SU-DHL-6 (cell line): ENCODE measurements at regions not wholly inside any gene's neighbourhood (a gene's known extent, or its start where the extent isn't known, plus 50 kb on each side); places are given as distances from the start of the nearest gene placed in this dataset.

ENCODE experiments used
- H2AFZ ChIP-seq: fragments of 200-600 bp; sonication (generic); 2 replicates; pipeline ENCODE4 v1.6.1; 2014; ENCODE audit warnings: low read depth, mild to moderate bottlenecking, moderate library complexity, mixed read lengths, antibody characterized with exemption, low read length; ENCODE audit not compliant: severe bottlenecking
- H3F3A ChIP-seq: fragments of 200-600 bp; shearing (Covaris generic); 2 replicates; pipeline ENCODE4 v1.6.0; 2016; ENCODE audit warnings: antibody characterized with exemption, mild to moderate bottlenecking; ENCODE audit not compliant: insufficient read depth
- H3K27ac ChIP-seq: fragments of 200-600 bp; sonication (generic); 2 replicates; pipeline ENCODE4 v1.5.1; 2016; ENCODE audit warnings: low read depth, mild to moderate bottlenecking, low read length, moderate library complexity, mixed read lengths
- H3K27me3 ChIP-seq: fragments of 200-600 bp; sonication (generic), shearing (Covaris generic); 2 replicates; pipeline ENCODE4 v1.6.0; 2014; ENCODE audit warnings: mild to moderate bottlenecking, low read length
- H3K36me3 ChIP-seq: fragments of 200-600 bp; sonication (generic); 2 replicates; pipeline ENCODE4 v1.6.1; 2014; ENCODE audit warnings: mild to moderate bottlenecking, low read length, mixed read lengths
- H3K4me2 ChIP-seq: fragments of 300-600, 200-600 bp; shearing (Covaris generic), sonication (generic); 2 replicates; pipeline ENCODE4 v1.6.0; 2014; ENCODE audit warnings: low read length, low read depth, mild to moderate bottlenecking; ENCODE audit not compliant: poor library complexity, severe bottlenecking
- H3K4me3 ChIP-seq: fragments of 200-600 bp; sonication (generic); 2 replicates; pipeline ENCODE4 v1.5.1; 2014; ENCODE audit warnings: antibody characterized with exemption, low read length, mild to moderate bottlenecking, mixed read lengths; ENCODE audit not compliant: insufficient read depth, poor library complexity, severe bottlenecking
- H3K79me2 ChIP-seq: fragments of 200-600 bp; sonication (generic); 2 replicates; pipeline ENCODE4 v1.6.1; 2014; ENCODE audit warnings: mild to moderate bottlenecking, low read length, moderate library complexity; ENCODE audit not compliant: insufficient read depth
- H3K9ac ChIP-seq: fragments of 200-600 bp; sonication (generic); 2 replicates; pipeline ENCODE4 v1.7.0; 2014; ENCODE audit warnings: mild to moderate bottlenecking, low read length
- H3K9me2 ChIP-seq: fragments of 200-600 bp; sonication (generic); replicated peaks from 2 replicates; pipeline ENCODE4 v1.6.1; 2014; ENCODE audit warnings: low read length; ENCODE audit not compliant: insufficient read depth
- H3K9me3 ChIP-seq: fragments of 200-600 bp; sonication (generic); 2 replicates; pipeline ENCODE4 v1.6.1; 2014; ENCODE audit warnings: low read length, mixed read lengths; ENCODE audit not compliant: insufficient read depth
- H4K20me1 ChIP-seq: fragments of 200-600 bp; sonication (generic); 2 replicates; pipeline ENCODE4 v1.6.1; 2014; ENCODE audit warnings: low read depth, mild to moderate bottlenecking, antibody characterized with exemption, low read length, moderate library complexity, mixed read lengths
- CTCF ChIP-seq: fragments of 200-600 bp; sonication (generic); IDR thresholded peaks from one replicate; pipeline ENCODE4 v1.5.1; 2017; ENCODE audit warnings: antibody characterized with exemption, mild to moderate bottlenecking, low read length, moderate library complexity; ENCODE audit not compliant: insufficient read depth, poor library complexity, severe bottlenecking
- EZH2phosphoT487 ChIP-seq: fragments of 200-600 bp; sonication (generic), shearing (Covaris generic); conservative IDR thresholded peaks from 2 replicates; pipeline ENCODE4 v1.6.1; 2018; ENCODE audit warnings: mild to moderate bottlenecking, antibody characterized with exemption, low read length, moderate library complexity, mixed read lengths

- H3K4me3 ChIP-seq, result no peak overlapping the region
- TF ChIP-seq EZH2phosphoT487, result no peak
- no peak for TF ChIP-seq CTCF
- no peak overlapping the region for H2AFZ ChIP-seq
- no peaks in the 10 kb centered on the region for H3K36me3 ChIP-seq
- H3K9me3 ChIP-seq, result no peaks in the 10 kb centered on the region
- no peak overlapping the region for H3K4me2 ChIP-seq
- H3K27me3 ChIP-seq, result no peaks in the 10 kb centered on the region
- no peaks in the 10 kb centered on the region for H3K79me2 ChIP-seq
- H3K9ac ChIP-seq, result no peak overlapping the region
- no peaks in the 10 kb centered on the region for H3K9me2 ChIP-seq
- H3K27ac ChIP-seq, result no peak overlapping the region
- H4K20me1 ChIP-seq, result no peaks in the 10 kb centered on the region
- H3F3A ChIP-seq, result no peaks in the 10 kb centered on the region
Observed at GRCh38 chr9:11542781-11543180, 930.0 kb upstream of the PTPRD start.

DNA sequence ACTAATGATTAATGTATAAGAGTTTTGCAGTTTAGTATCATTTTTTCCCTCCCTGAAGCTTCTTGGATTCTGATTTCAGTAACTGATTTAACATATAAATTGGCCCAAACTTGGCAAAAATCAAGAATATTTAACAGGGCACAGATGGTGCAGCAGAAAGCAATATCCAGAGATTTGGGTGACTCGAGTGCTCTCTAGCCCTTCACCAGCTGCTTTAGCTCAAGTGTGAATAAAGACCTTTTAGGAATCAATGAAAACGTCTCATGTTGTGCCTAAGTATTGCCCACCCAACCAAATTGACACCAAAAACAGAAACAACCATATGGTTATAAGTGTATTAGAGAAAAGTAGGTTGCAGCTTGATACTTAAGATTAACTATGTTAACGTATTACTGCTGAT lies 933.4 kb upstream of the PTPRD start:
- Histone ChIP-seq H3K27me3 (no peaks in the 10 kb centered on the region), H2AFZ (no peak overlapping the region), H3K4me2 (no peak overlapping the region), H3F3A (no peaks in the 10 kb centered on the region), H3K4me3 (no peak overlapping the region), H3K27ac (no peak overlapping the region), H3K9me3 (no peaks in the 10 kb centered on the region), H3K9me2 (no peaks in the 10 kb centered on the region), H3K79me2 (no peaks in the 10 kb centered on the region), H3K9ac (no peak overlapping the region), H4K20me1 (no peaks in the 10 kb centered on the region), H3K36me3 (no peaks in the 10 kb centered on the region)
- no peak for TF ChIP-seq CTCF
- no peak for TF ChIP-seq EZH2phosphoT487

GRCh38 chr9:11549311-11549794 lies 936.6 kb upstream of the PTPRD start:
- H3K27me3 ChIP-seq, result no peaks in the 10 kb centered on the region
- no peaks in the 10 kb centered on the region for H3K79me2 ChIP-seq
- H3K9me3 ChIP-seq, result no peaks in the 10 kb centered on the region
- no peaks in the 10 kb centered on the region for H3K9me2 ChIP-seq
- no peaks in the 10 kb centered on the region for H3K36me3 ChIP-seq
- no peaks in the 10 kb centered on the region for H3F3A ChIP-seq
- no peak overlapping the region for H2AFZ ChIP-seq
- H3K9ac ChIP-seq, result no peak overlapping the region
- no peak overlapping the region for H3K27ac ChIP-seq
- H3K4me2 ChIP-seq, result no peak overlapping the region
- no peak for TF ChIP-seq CTCF
- no peak for TF ChIP-seq EZH2phosphoT487
- H4K20me1 ChIP-seq, result no peaks in the 10 kb centered on the region
- no peak overlapping the region for H3K4me3 ChIP-seq
